ENCODE measurements at regions not wholly inside any gene's neighbourhood (a gene's known extent, or its start where the extent isn't known, plus 50 kb on each side); places are given as distances from the start of the nearest gene placed in this dataset.
A peak's percentile ranks its signal among the peaks of the same experiment; 100 is the strongest.

- H3K79me2 ChIP-seq (ENCODE audit: insufficient read depth, low read length) = no peaks in the 10 kb centered on the region
- no peaks in the 10 kb centered on the region for H3K4me1 ChIP-seq (ENCODE audit: insufficient read depth, low read length, poor library complexity, severe bottlenecking)
- H3K4me3 ChIP-seq (ENCODE audit: low read length, poor library complexity, severe bottlenecking) = no peak overlapping the region
- H4K20me1 ChIP-seq (ENCODE audit: insufficient read depth, low read length, poor library complexity, severe bottlenecking) = no peaks in the 10 kb centered on the region
- H3K4me2 ChIP-seq (ENCODE audit: low read depth, low read length, poor library complexity, severe bottlenecking) = no peak overlapping the region
- H3K9ac ChIP-seq (ENCODE audit: low read depth, low read length, poor library complexity, severe bottlenecking) = no peak overlapping the region
- peak overlapping the region; percentile 9 for H2AFZ ChIP-seq (ENCODE audit: low read length)
- H3F3A ChIP-seq (ENCODE audit: low read depth) = no peaks in the 10 kb centered on the region
- TF ChIP-seq CTCF (conservative IDR thresholded peaks at IDR 0.05; ENCODE audit: low read length) (no peak), EZH2phosphoT487 (IDR thresholded peaks at IDR 0.05; ENCODE audit: borderline replicate concordance) (no peak)
- no peaks in the 10 kb centered on the region for H3K36me3 ChIP-seq (ENCODE audit: insufficient read depth, low read length)
- no peaks in the 10 kb centered on the region for H3K9me3 ChIP-seq (ENCODE audit: insufficient read depth, low read depth, low read length)
- no peaks in the 10 kb centered on the region for H3K27me3 ChIP-seq (ENCODE audit: insufficient read depth, low read length, poor library complexity, severe bottlenecking)
- no peaks in the 10 kb centered on the region for H3K9me2 ChIP-seq (replicated peaks; ENCODE audit: low read depth, low read length)
These were observed 242.5 kb downstream of the FAM43A start for GRCh38 chr3:194928227-194928626.

DNA sequence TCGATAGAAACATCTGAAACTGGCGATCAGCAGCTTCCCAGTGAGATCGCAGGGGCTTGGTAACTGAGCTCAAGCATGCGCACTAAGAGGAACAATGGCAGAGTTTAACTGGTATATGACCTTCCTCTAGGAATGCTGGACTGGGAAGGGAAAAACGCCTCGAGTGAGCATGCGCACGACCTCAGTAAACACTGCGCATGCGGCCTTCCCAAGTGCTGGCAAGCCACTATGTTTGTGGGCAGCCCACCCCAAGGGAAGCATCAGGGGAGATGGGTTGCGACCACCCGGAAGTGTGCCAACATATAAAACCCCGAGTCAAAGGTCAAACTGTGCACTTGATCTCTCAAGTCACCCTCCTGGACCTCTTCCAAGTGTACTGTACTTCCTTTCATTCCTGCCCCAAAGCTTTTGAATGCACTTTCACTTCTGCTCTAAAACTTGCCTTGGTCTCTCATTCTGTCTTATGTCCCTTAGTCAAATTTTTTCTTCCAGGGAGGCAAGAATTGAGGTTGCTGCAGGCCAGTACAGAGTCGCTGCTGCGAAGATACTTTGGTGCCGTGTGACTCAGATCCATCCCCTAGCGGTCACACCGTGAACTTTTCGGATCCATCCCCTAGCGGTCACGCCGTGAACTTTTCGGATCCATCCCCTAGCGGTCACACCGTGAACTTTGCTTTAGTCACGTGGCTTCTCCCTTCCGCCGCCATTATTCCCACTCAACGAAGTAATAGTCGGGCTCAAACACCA is 243.3 kb downstream of the FAM43A start:
- Histone ChIP-seq H3K4me3 (ENCODE audit: low read length, poor library complexity, severe bottlenecking) (no peak overlapping the region), H4K20me1 (ENCODE audit: insufficient read depth, low read length, poor library complexity, severe bottlenecking) (no peaks in the 10 kb centered on the region), H3K9me3 (ENCODE audit: insufficient read depth, low read depth, low read length) (no peaks in the 10 kb centered on the region), H3K9me2 (replicated peaks; ENCODE audit: low read depth, low read length) (no peaks in the 10 kb centered on the region), H3K79me2 (ENCODE audit: insufficient read depth, low read length) (no peaks in the 10 kb centered on the region), H3K27me3 (ENCODE audit: insufficient read depth, low read length, poor library complexity, severe bottlenecking) (no peaks in the 10 kb centered on the region), H3K9ac (ENCODE audit: low read depth, low read length, poor library complexity, severe bottlenecking) (no peak overlapping the region), H3K4me1 (ENCODE audit: insufficient read depth, low read length, poor library complexity, severe bottlenecking) (no peaks in the 10 kb centered on the region), H3K36me3 (ENCODE audit: insufficient read depth, low read length) (no peaks in the 10 kb centered on the region), H3K4me2 (ENCODE audit: low read depth, low read length, poor library complexity, severe bottlenecking) (no peak overlapping the region), H3F3A (ENCODE audit: low read depth) (no peaks in the 10 kb centered on the region), H2AFZ (ENCODE audit: low read length) (no peak overlapping the region)
- no peak for TF ChIP-seq EZH2phosphoT487 (IDR thresholded peaks at IDR 0.05; ENCODE audit: borderline replicate concordance)
- TF ChIP-seq CTCF (conservative IDR thresholded peaks at IDR 0.05; ENCODE audit: low read length) = no peak

- no peak overlapping the region for H3K4me2 ChIP-seq (ENCODE audit: low read depth, low read length, poor library complexity, severe bottlenecking)
- no peaks in the 10 kb centered on the region for H3K9me3 ChIP-seq (ENCODE audit: insufficient read depth, low read depth, low read length)
- no peaks in the 10 kb centered on the region for H3K27me3 ChIP-seq (ENCODE audit: insufficient read depth, low read length, poor library complexity, severe bottlenecking)
- H3K9ac ChIP-seq (ENCODE audit: low read depth, low read length, poor library complexity, severe bottlenecking) = no peak overlapping the region
- no peaks in the 10 kb centered on the region for H3K36me3 ChIP-seq (ENCODE audit: insufficient read depth, low read length)
- no peak overlapping the region for H2AFZ ChIP-seq (ENCODE audit: low read length)
- H3F3A ChIP-seq (ENCODE audit: low read depth) = no peaks in the 10 kb centered on the region
- no peaks in the 10 kb centered on the region for H3K4me1 ChIP-seq (ENCODE audit: insufficient read depth, low read length, poor library complexity, severe bottlenecking)
- no peaks in the 10 kb centered on the region for H3K9me2 ChIP-seq (replicated peaks; ENCODE audit: low read depth, low read length)
- no peaks in the 10 kb centered on the region for H4K20me1 ChIP-seq (ENCODE audit: insufficient read depth, low read length, poor library complexity, severe bottlenecking)
- H3K4me3 ChIP-seq (ENCODE audit: low read length, poor library complexity, severe bottlenecking) = no peak overlapping the region
- H3K79me2 ChIP-seq (ENCODE audit: insufficient read depth, low read length) = no peaks in the 10 kb centered on the region
- TF ChIP-seq CTCF (conservative IDR thresholded peaks at IDR 0.05; ENCODE audit: low read length) = no peak
- no peak for TF ChIP-seq EZH2phosphoT487 (IDR thresholded peaks at IDR 0.05; ENCODE audit: borderline replicate concordance)
These were observed 243.9 kb downstream of the FAM43A start for GRCh38 chr3:194929578-194929960.

Measured in Loucy (cell line).